ENCODE measurements at regions not wholly inside any gene's neighbourhood (a gene's known extent, or its start where the extent isn't known, plus 50 kb on each side); places are given as distances from the start of the nearest gene placed in this dataset.

- no peaks in the 10 kb centered on the region for H3K36me3 ChIP-seq (ENCODE audit: insufficient read depth, low read length)
- H4K20me1 ChIP-seq (ENCODE audit: insufficient read depth, low read depth, low read length): no peaks in the 10 kb centered on the region
- no peak overlapping the region for H3K4me3 ChIP-seq (ENCODE audit: low read length)
- H2AFZ ChIP-seq (ENCODE audit: low read length): no peak overlapping the region
- no peak overlapping the region for H3K9ac ChIP-seq (ENCODE audit: low read length)
- no peak for DNase-seq
- no peaks in the 10 kb centered on the region for H3K27me3 ChIP-seq (ENCODE audit: low read length)
- H3K4me1 ChIP-seq (ENCODE audit: low read length): no peaks in the 10 kb centered on the region
- no peak overlapping the region for H3K27ac ChIP-seq (ENCODE audit: low read length)
- H3K79me2 ChIP-seq (ENCODE audit: low read length): no peaks in the 10 kb centered on the region
- no peaks in the 10 kb centered on the region for H3K9me3 ChIP-seq (ENCODE audit: low read length)
- H3K4me2 ChIP-seq (ENCODE audit: low read depth, low read length, poor library complexity, severe bottlenecking): no peak overlapping the region
- no peaks in the 10 kb centered on the region for H3K9me2 ChIP-seq (replicated peaks; ENCODE audit: insufficient read depth, low read length)
Measured at GRCh38 chrX:39938466-39938865, 159.3 kb downstream of the BCOR start.

DNA sequence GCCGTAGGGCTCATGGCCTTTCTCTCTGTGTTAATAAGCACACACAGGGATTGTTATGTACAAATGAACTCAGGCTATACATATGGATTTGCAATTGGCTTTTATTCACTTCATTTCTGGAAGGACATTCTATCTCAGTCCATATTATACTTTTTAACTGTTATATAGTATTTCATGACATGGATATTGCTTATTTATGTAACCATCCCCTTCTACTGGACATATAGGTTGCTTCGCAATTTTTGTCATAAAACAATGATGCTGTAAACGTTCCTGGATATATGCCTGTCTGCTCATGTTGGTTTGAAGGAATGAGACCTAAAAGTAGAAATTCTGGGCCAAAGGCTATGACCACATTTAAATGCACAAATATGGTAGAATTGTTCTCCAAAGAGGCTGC, 158.1 kb downstream of the BCOR start:
- no peak overlapping the region for H3K4me2 ChIP-seq (ENCODE audit: low read depth, low read length, poor library complexity, severe bottlenecking)
- no peaks in the 10 kb centered on the region for H3K79me2 ChIP-seq (ENCODE audit: low read length)
- DNase-seq: no peak
- no peaks in the 10 kb centered on the region for H3K9me2 ChIP-seq (replicated peaks; ENCODE audit: insufficient read depth, low read length)
- H3K36me3 ChIP-seq (ENCODE audit: insufficient read depth, low read length): no peaks in the 10 kb centered on the region
- H3K4me1 ChIP-seq (ENCODE audit: low read length): no peaks in the 10 kb centered on the region
- no peak overlapping the region for H3K27ac ChIP-seq (ENCODE audit: low read length)
- no peaks in the 10 kb centered on the region for H3K9me3 ChIP-seq (ENCODE audit: low read length)
- no peak overlapping the region for H3K9ac ChIP-seq (ENCODE audit: low read length)
- no peak overlapping the region for H3K4me3 ChIP-seq (ENCODE audit: low read length)
- H3K27me3 ChIP-seq (ENCODE audit: low read length): no peaks in the 10 kb centered on the region
- H2AFZ ChIP-seq (ENCODE audit: low read length): no peak overlapping the region
- no peaks in the 10 kb centered on the region for H4K20me1 ChIP-seq (ENCODE audit: insufficient read depth, low read depth, low read length)

- no peaks in the 10 kb centered on the region for H3K36me3 ChIP-seq (ENCODE audit: insufficient read depth, low read length)
- H3K79me2 ChIP-seq (ENCODE audit: low read length): no peaks in the 10 kb centered on the region
- H3K4me3 ChIP-seq (ENCODE audit: low read length): no peak overlapping the region
- DNase-seq: no peak
- no peak overlapping the region for H3K9ac ChIP-seq (ENCODE audit: low read length)
- no peaks in the 10 kb centered on the region for H3K27me3 ChIP-seq (ENCODE audit: low read length)
- H2AFZ ChIP-seq (ENCODE audit: low read length): no peak overlapping the region
- no peaks in the 10 kb centered on the region for H3K9me2 ChIP-seq (replicated peaks; ENCODE audit: insufficient read depth, low read length)
- no peak overlapping the region for H3K27ac ChIP-seq (ENCODE audit: low read length)
- H4K20me1 ChIP-seq (ENCODE audit: insufficient read depth, low read depth, low read length): no peaks in the 10 kb centered on the region
- no peak overlapping the region for H3K4me2 ChIP-seq (ENCODE audit: low read depth, low read length, poor library complexity, severe bottlenecking)
- no peaks in the 10 kb centered on the region for H3K9me3 ChIP-seq (ENCODE audit: low read length)
- no peaks in the 10 kb centered on the region for H3K4me1 ChIP-seq (ENCODE audit: low read length)
Measured at GRCh38 chrX:39941332-39941920, 156.3 kb downstream of the BCOR start.

GRCh38 chrX:39944416-39944815, 153.3 kb downstream of the BCOR start:
- Histone ChIP-seq H3K79me2 (ENCODE audit: low read length) (no peaks in the 10 kb centered on the region), H3K4me1 (ENCODE audit: low read length) (no peaks in the 10 kb centered on the region), H3K9ac (ENCODE audit: low read length) (no peak overlapping the region), H3K4me2 (ENCODE audit: low read depth, low read length, poor library complexity, severe bottlenecking) (no peak overlapping the region), H3K27me3 (ENCODE audit: low read length) (no peaks in the 10 kb centered on the region), H3K9me2 (replicated peaks; ENCODE audit: insufficient read depth, low read length) (no peaks in the 10 kb centered on the region), H3K9me3 (ENCODE audit: low read length) (no peaks in the 10 kb centered on the region), H4K20me1 (ENCODE audit: insufficient read depth, low read depth, low read length) (no peaks in the 10 kb centered on the region), H3K27ac (ENCODE audit: low read length) (no peak overlapping the region), H3K36me3 (ENCODE audit: insufficient read depth, low read length) (no peaks in the 10 kb centered on the region), H2AFZ (ENCODE audit: low read length) (no peak overlapping the region), H3K4me3 (ENCODE audit: low read length) (no peak overlapping the region)
- no peak for DNase-seq

DNA sequence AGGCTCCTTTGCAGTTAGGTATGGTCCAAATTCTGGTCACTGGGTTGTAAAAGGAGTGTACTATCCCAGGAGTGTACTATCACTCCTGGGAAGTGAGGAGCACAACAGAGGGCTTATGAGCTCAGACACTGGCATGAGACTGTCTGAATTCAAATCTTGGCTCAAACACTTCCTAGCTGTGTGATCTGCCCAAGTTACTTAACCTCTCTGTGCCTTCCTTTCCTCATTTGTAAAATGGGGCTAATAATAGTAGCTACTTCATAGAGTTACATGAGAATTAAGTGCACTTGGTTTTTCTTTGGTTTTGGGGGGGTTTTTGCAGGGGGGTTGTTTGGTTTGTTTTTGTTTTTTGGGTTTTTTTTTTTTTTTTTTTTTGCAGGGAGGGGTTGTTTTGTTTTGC, 152.0 kb downstream of the BCOR start:
- no peaks in the 10 kb centered on the region for H3K27me3 ChIP-seq (ENCODE audit: low read length)
- no peaks in the 10 kb centered on the region for H3K4me1 ChIP-seq (ENCODE audit: low read length)
- no peaks in the 10 kb centered on the region for H4K20me1 ChIP-seq (ENCODE audit: insufficient read depth, low read depth, low read length)
- H2AFZ ChIP-seq (ENCODE audit: low read length): no peak overlapping the region
- no peak overlapping the region for H3K9ac ChIP-seq (ENCODE audit: low read length)
- H3K79me2 ChIP-seq (ENCODE audit: low read length): no peaks in the 10 kb centered on the region
- H3K4me2 ChIP-seq (ENCODE audit: low read depth, low read length, poor library complexity, severe bottlenecking): no peak overlapping the region
- no peaks in the 10 kb centered on the region for H3K9me2 ChIP-seq (replicated peaks; ENCODE audit: insufficient read depth, low read length)
- no peaks in the 10 kb centered on the region for H3K9me3 ChIP-seq (ENCODE audit: low read length)
- H3K36me3 ChIP-seq (ENCODE audit: insufficient read depth, low read length): no peaks in the 10 kb centered on the region
- no peak overlapping the region for H3K4me3 ChIP-seq (ENCODE audit: low read length)
- no peak overlapping the region for H3K27ac ChIP-seq (ENCODE audit: low read length)
- DNase-seq: no peak

GRCh38 chrX:39946822-39947221, 150.9 kb downstream of the BCOR start:
- H4K20me1 ChIP-seq (ENCODE audit: insufficient read depth, low read depth, low read length): no peaks in the 10 kb centered on the region
- no peaks in the 10 kb centered on the region for H3K4me1 ChIP-seq (ENCODE audit: low read length)
- H3K4me3 ChIP-seq (ENCODE audit: low read length): no peak overlapping the region
- no peak overlapping the region for H2AFZ ChIP-seq (ENCODE audit: low read length)
- no peaks in the 10 kb centered on the region for H3K9me2 ChIP-seq (replicated peaks; ENCODE audit: insufficient read depth, low read length)
- no peaks in the 10 kb centered on the region for H3K79me2 ChIP-seq (ENCODE audit: low read length)
- no peak overlapping the region for H3K27ac ChIP-seq (ENCODE audit: low read length)
- H3K27me3 ChIP-seq (ENCODE audit: low read length): no peaks in the 10 kb centered on the region
- H3K36me3 ChIP-seq (ENCODE audit: insufficient read depth, low read length): no peaks in the 10 kb centered on the region
- no peak overlapping the region for H3K4me2 ChIP-seq (ENCODE audit: low read depth, low read length, poor library complexity, severe bottlenecking)
- no peak for DNase-seq
- no peak overlapping the region for H3K9ac ChIP-seq (ENCODE audit: low read length)
- H3K9me3 ChIP-seq (ENCODE audit: low read length): no peaks in the 10 kb centered on the region

DNA sequence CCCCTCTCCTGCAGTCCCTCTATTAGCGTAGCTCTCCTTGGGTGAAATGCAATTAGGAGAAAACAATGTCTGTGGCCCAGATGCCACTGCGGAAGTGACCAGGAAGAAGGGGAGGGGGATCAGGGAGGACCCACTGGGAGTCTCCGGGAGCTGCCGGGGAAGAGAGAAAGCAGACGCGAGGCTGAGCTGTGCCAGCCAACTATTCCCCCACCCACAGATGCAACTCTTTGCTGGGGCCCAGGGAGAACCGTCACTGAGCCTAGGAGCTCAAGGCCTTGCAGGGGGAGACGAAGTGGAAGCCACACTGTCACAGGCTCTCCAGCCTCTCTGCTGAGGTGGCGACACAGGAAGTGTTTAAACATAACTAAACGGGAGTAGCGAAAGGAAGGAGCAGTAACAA, 149.2 kb downstream of the BCOR start:
- no peaks in the 10 kb centered on the region for H3K9me3 ChIP-seq (ENCODE audit: low read length)
- H3K4me1 ChIP-seq (ENCODE audit: low read length): no peaks in the 10 kb centered on the region
- H3K79me2 ChIP-seq (ENCODE audit: low read length): no peaks in the 10 kb centered on the region
- H2AFZ ChIP-seq (ENCODE audit: low read length): no peak overlapping the region
- H4K20me1 ChIP-seq (ENCODE audit: insufficient read depth, low read depth, low read length): no peaks in the 10 kb centered on the region
- no peaks in the 10 kb centered on the region for H3K9me2 ChIP-seq (replicated peaks; ENCODE audit: insufficient read depth, low read length)
- no peak overlapping the region for H3K4me2 ChIP-seq (ENCODE audit: low read depth, low read length, poor library complexity, severe bottlenecking)
- no peaks in the 10 kb centered on the region for H3K27me3 ChIP-seq (ENCODE audit: low read length)
- no peak overlapping the region for H3K27ac ChIP-seq (ENCODE audit: low read length)
- no peak overlapping the region for H3K4me3 ChIP-seq (ENCODE audit: low read length)
- DNase-seq: no peak
- no peaks in the 10 kb centered on the region for H3K36me3 ChIP-seq (ENCODE audit: insufficient read depth, low read length)
- H3K9ac ChIP-seq (ENCODE audit: low read length): no peak overlapping the region

- Histone ChIP-seq H3K27me3 (ENCODE audit: low read length) (no peaks in the 10 kb centered on the region), H3K4me3 (ENCODE audit: low read length) (no peak overlapping the region), H3K27ac (ENCODE audit: low read length) (no peak overlapping the region), H3K9me2 (replicated peaks; ENCODE audit: insufficient read depth, low read length) (no peaks in the 10 kb centered on the region), H4K20me1 (ENCODE audit: insufficient read depth, low read depth, low read length) (no peaks in the 10 kb centered on the region), H2AFZ (ENCODE audit: low read length) (no peak overlapping the region), H3K79me2 (ENCODE audit: low read length) (no peaks in the 10 kb centered on the region), H3K4me1 (ENCODE audit: low read length) (no peaks in the 10 kb centered on the region), H3K9me3 (ENCODE audit: low read length) (no peaks in the 10 kb centered on the region), H3K4me2 (ENCODE audit: low read depth, low read length, poor library complexity, severe bottlenecking) (no peak overlapping the region), H3K36me3 (ENCODE audit: insufficient read depth, low read length) (no peaks in the 10 kb centered on the region), H3K9ac (ENCODE audit: low read length) (no peak overlapping the region)
- peak; percentile 42 for DNase-seq
Measured at GRCh38 chrX:39950018-39950688, 147.6 kb downstream of the BCOR start.

Measured in Karpas-422 (cell line).